Neural progenitor cell (in vitro differentiated cells): ENCODE measurements at regions not wholly inside any gene's neighbourhood (a gene's known extent, or its start where the extent isn't known, plus 50 kb on each side); places are given as distances from the start of the nearest gene placed in this dataset.

Source experiments
- EZH2 ChIP-seq: fragments of 200-600 bp; sonication (generic); IDR thresholded peaks from 2 replicates; pipeline ENCODE4 v1.6.1; 2017; ENCODE audit warnings: antibody characterized with exemption, mild to moderate bottlenecking, moderate library complexity
- EZH2phosphoT487 ChIP-seq: fragments of 200-600 bp; sonication (generic); IDR thresholded peaks from 2 replicates; pipeline ENCODE4 v1.6.1; 2017; ENCODE audit warnings: antibody characterized with exemption
- TF ChIP-seq, protein P1 (sequence below): fragments of 200-600 bp; sonication (generic); IDR thresholded peaks from 2 replicates; pipeline ENCODE4 v1.5.1; 2017; ENCODE audit warnings: antibody characterized with exemption, mild to moderate bottlenecking

DNA sequence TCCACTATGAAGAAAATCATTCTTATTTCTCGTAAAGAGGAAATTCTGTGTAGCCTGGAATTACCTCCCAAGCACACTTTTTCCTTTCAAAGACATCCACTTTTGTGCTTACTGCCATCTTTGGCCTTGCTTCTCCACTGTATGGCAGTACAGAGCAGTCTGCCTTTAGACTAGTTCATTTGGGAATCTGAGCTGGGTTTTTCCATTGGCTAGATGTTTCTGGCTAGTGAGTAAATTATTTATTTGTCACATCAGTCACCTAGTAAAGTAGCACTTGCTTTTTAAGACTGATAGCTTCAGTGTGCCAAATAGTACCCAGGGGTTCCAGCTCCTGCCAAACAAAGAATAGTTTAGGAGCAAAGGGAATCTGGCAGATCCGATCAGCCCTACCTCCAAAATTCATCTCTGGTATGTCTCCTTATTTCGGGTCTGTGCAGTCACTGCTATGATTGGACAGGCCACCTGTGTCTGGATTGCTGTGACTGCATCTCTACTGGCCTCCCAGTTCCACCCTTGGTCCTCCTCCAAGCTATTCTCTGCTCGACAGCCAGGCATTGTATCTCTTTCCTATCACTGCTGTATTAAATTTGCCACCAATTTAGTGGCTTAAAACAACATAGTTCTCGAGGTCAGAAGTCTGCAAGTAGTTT lies 97.6 kb downstream of the NUDT12 start:
- TF ChIP-seq, protein P1, sequence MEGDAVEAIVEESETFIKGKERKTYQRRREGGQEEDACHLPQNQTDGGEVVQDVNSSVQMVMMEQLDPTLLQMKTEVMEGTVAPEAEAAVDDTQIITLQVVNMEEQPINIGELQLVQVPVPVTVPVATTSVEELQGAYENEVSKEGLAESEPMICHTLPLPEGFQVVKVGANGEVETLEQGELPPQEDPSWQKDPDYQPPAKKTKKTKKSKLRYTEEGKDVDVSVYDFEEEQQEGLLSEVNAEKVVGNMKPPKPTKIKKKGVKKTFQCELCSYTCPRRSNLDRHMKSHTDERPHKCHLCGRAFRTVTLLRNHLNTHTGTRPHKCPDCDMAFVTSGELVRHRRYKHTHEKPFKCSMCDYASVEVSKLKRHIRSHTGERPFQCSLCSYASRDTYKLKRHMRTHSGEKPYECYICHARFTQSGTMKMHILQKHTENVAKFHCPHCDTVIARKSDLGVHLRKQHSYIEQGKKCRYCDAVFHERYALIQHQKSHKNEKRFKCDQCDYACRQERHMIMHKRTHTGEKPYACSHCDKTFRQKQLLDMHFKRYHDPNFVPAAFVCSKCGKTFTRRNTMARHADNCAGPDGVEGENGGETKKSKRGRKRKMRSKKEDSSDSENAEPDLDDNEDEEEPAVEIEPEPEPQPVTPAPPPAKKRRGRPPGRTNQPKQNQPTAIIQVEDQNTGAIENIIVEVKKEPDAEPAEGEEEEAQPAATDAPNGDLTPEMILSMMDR = peak; percentile 25
- TF ChIP-seq EZH2 = no peak
- TF ChIP-seq EZH2phosphoT487 = no peak
